WERI-Rb-1 (cell line): ENCODE measurements at regions not wholly inside any gene's neighbourhood (a gene's known extent, or its start where the extent isn't known, plus 50 kb on each side); places are given as distances from the start of the nearest gene placed in this dataset.
A peak's percentile ranks its signal among the peaks of the same experiment; 100 is the strongest.

Experiments
- DNase-seq: peaks from one replicate; pipeline ENCODE4 v3.0.0-alpha.2; 2020
- H3K27ac ChIP-seq: fragments of 250-450 bp; sonication (Bioruptor Pico); 2 replicates; pipeline ENCODE4 v1.5.1; 2020; ENCODE audit warnings: mild to moderate bottlenecking, moderate library complexity
- H3K27me3 ChIP-seq: fragments of 250-450 bp; sonication (Bioruptor Pico); 2 replicates; pipeline ENCODE4 v1.5.1; 2021; ENCODE audit warnings: mild to moderate bottlenecking, low read depth, moderate library complexity; ENCODE audit not compliant: insufficient read depth, severe bottlenecking
- H3K36me3 ChIP-seq: fragments of 250-450 bp; sonication (Bioruptor Pico); 2 replicates; pipeline ENCODE4 v1.5.1; 2020; ENCODE audit warnings: mild to moderate bottlenecking, moderate library complexity
- H3K4me3 ChIP-seq: 2 replicates; pipeline ENCODE4 v1.5.1; 2011; ENCODE audit warnings: low read depth, mild to moderate bottlenecking, control low read depth, low read length
- H3K9me3 ChIP-seq: fragments of 250-450 bp; sonication (Bioruptor Pico); 2 replicates; pipeline ENCODE4 v1.5.1; 2021; ENCODE audit warnings: mild to moderate bottlenecking, moderate library complexity; ENCODE audit not compliant: severe bottlenecking
- CTCF ChIP-seq: IDR thresholded peaks from 2 replicates; pipeline ENCODE4 v1.5.1; 2011; ENCODE audit warnings: low read depth, mild to moderate bottlenecking, control low read depth, inconsistent platforms, low read length

- TF ChIP-seq CTCF, result no peak
- Histone ChIP-seq H3K27me3 (no peaks in the 10 kb centered on the region), H3K4me3 (no peak overlapping the region), H3K9me3 (no peaks in the 10 kb centered on the region), H3K27ac (no peak overlapping the region), H3K36me3 (no peaks in the 10 kb centered on the region)
- DNase-seq, result no peak
Observed at GRCh38 chr20:7736336-7736735, 203.9 kb downstream of the HAO1 start.

DNA sequence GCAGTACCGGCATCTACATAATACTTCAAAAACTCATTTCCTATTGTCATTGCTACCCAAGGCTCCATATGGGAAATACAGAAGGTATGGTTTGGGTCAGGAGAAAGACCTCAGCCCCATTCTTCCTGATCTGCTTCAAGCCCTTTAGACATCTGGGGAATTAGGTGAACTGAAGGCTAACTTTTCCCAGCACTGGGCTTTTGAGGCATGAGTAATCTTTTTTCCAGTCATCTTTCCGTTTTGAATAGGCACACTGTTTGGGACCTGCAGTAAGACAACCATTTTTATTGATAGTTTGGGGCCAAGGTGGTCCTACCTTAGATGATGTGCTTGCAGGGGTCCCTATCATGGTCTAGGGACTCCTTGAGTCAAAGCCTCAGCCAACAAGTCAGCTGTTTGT, 198.4 kb downstream of the HAO1 start:
- Histone ChIP-seq H3K36me3 (no peaks in the 10 kb centered on the region), H3K9me3 (no peaks in the 10 kb centered on the region), H3K27me3 (no peaks in the 10 kb centered on the region), H3K4me3 (no peak overlapping the region), H3K27ac (no peak overlapping the region)
- no peak for DNase-seq
- no peak for TF ChIP-seq CTCF

DNA sequence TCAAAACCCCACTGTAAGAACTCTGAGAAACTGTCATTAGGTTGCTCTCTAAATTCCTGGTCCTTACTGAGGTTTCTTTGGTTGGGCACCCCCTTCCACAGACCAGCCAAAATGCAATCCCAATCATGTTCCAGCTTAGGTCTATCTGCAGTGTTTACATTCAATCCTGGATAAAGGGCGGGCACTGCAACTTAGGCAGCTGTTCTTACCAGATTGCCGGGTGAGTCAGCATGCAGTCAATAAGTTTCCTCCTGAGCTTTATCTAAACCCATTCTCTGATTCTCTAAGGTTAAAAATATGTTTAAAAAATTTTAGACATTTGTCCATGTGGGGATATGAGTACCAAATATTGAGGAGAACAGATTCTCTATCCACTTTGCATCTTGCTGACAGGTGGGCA, 197.8 kb downstream of the HAO1 start:
- no peak overlapping the region for H3K4me3 ChIP-seq
- H3K36me3 ChIP-seq, result no peaks in the 10 kb centered on the region
- no peaks in the 10 kb centered on the region for H3K27me3 ChIP-seq
- no peaks in the 10 kb centered on the region for H3K9me3 ChIP-seq
- DNase-seq, result peak; percentile 16
- no peak overlapping the region for H3K27ac ChIP-seq
- no peak for TF ChIP-seq CTCF

DNA sequence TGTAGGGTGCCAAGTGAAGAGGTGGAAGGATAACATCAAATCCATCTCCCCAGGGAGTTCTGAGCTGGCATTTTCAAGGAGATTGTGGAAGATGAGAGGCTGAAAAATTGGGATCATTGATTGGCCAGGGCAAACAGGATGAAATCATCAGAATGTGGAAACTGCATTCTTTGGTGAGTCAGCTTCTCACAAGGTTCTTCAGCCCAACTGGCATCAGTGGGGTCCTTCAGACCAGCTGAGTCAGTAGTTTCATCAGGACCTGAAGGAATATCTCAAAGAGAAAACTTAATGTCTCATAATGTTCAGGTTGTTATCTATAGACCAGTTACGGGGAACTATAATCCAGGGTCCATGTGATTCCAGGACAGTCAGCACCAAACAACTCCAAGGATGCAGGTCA, 195.8 kb downstream of the HAO1 start:
- H3K27ac ChIP-seq, result no peak overlapping the region
- no peaks in the 10 kb centered on the region for H3K27me3 ChIP-seq
- no peak for TF ChIP-seq CTCF
- no peak for DNase-seq
- no peaks in the 10 kb centered on the region for H3K36me3 ChIP-seq
- H3K4me3 ChIP-seq, result no peak overlapping the region
- no peaks in the 10 kb centered on the region for H3K9me3 ChIP-seq

DNA sequence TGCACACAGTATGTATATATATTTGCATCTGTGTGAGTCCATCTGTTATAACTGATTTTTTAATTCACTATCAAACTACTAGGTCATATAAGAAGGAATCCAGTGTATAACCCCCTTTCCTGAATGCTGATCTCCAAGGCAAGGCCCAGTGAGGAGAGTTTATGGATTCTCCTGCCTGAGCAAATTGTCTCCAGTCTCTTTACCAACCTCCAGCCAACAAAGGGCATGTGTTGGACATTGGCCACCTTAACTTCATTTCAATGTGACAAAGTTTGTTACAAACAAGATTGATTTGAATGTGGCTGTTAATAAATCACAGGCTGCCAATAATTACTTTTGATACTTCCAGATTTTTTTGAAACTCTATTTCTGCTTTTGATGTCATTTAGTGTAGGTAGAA, 191.6 kb downstream of the HAO1 start:
- Histone ChIP-seq H3K9me3 (no peaks in the 10 kb centered on the region), H3K4me3 (no peak overlapping the region), H3K36me3 (no peaks in the 10 kb centered on the region), H3K27ac (no peak overlapping the region), H3K27me3 (no peaks in the 10 kb centered on the region)
- DNase-seq, result no peak
- TF ChIP-seq CTCF, result no peak

- H3K27me3 ChIP-seq, result no peaks in the 10 kb centered on the region
- DNase-seq, result no peak
- no peak overlapping the region for H3K4me3 ChIP-seq
- no peak for TF ChIP-seq CTCF
- H3K36me3 ChIP-seq, result no peaks in the 10 kb centered on the region
- no peaks in the 10 kb centered on the region for H3K9me3 ChIP-seq
- no peak overlapping the region for H3K27ac ChIP-seq
Observed at GRCh38 chr20:7754102-7754501, 186.2 kb downstream of the HAO1 start.
